Esophagus muscularis mucosa (tissue), 4 donors: ENCODE measurements at regions not wholly inside any gene's neighbourhood (a gene's known extent, or its start where the extent isn't known, plus 50 kb on each side); places are given as distances from the start of the nearest gene placed in this dataset.
"Not testable (repeated sequence)": the region's sequence is repeated elsewhere in the genome, so short reads cannot be mapped to it uniquely, and the experiment has no call there.

Source experiments
- CTCF ChIP-seq, 3 experiments: fragments of 200-600 bp in 2 of 3; fragments of 450-650 bp in 1 of 3; sonication (generic) in 2 of 3; IDR thresholded peaks; one replicate each; pipeline ENCODE4 v1.5.1; 2017 to 2019; ENCODE audit warnings: antibody characterized with exemption in 3 of 3, mild to moderate bottlenecking in 2 of 3, moderate library complexity in 1 of 3
- EP300 ChIP-seq: sonication (generic); formaldehyde crosslinking; IDR thresholded peaks from one replicate; pipeline ENCODE4 v1.6.1; 2017; ENCODE audit warnings: antibody characterized with exemption
- POLR2A ChIP-seq: fragments of 450-650 bp; IDR thresholded peaks from one replicate; pipeline ENCODE4 v1.6.1; 2017; ENCODE audit warnings: antibody characterized with exemption, moderate library complexity, mild to moderate bottlenecking, low read depth
- POLR2AphosphoS5 ChIP-seq, 2 donors: sonication (generic); formaldehyde crosslinking; IDR thresholded peaks; one replicate each; pipeline ENCODE4 v1.6.1; 2017; ENCODE audit warnings: antibody characterized with exemption in 2 of 2

GRCh38 chr16:29143739-29144668 lies 159.2 kb downstream of the LAT start:
- TF ChIP-seq POLR2A; POLR2AphosphoS5 (IDR thresholded peaks at IDR 0.05); EP300; CTCF (IDR thresholded peaks at IDR 0.05): not testable (repeated sequence)
